OCI-LY7 (cell line): ENCODE measurements at regions not wholly inside any gene's neighbourhood (a gene's known extent, or its start where the extent isn't known, plus 50 kb on each side); places are given as distances from the start of the nearest gene placed in this dataset.

ENCODE experiments used
- BruUV-seq: library from RNA; stranded (reverse); fragments of 400-500 nt; replicated peaks from 2 replicates; lab custom pipeline; 2021; lab: Mats Ljungman, UMichigan
- CTCF ChIA-PET: fragments of 300-600 bp; sonication (Branson Sonifier 250); formaldehyde crosslinking; loops from one replicate; lab custom pipeline; 2022; ENCODE audit warnings: antibody characterized with exemption; ENCODE audit not compliant: unreplicated experiment; lab: Charles Lee
- POLR2A ChIA-PET: fragments of 300-600 bp; sonication (Branson Sonifier 250); formaldehyde crosslinking; loops from one replicate; lab custom pipeline; 2022; ENCODE audit warnings: antibody characterized with exemption; lab: Charles Lee
- DNase-seq: peaks from one replicate; pipeline ENCODE4 v3.0.0-alpha.2; 2015; ENCODE audit warnings: low spot score
- H2AFZ ChIP-seq: fragments of 200-600 bp; sonication (generic), shearing (Covaris generic); 2 replicates; pipeline ENCODE4 v1.6.1; 2014; ENCODE audit warnings: mild to moderate bottlenecking, antibody characterized with exemption, low read length, moderate library complexity
- H3K27ac ChIP-seq: fragments of 200-600 bp; sonication (generic); 2 replicates; pipeline ENCODE4 v1.5.1; 2014; ENCODE audit warnings: mixed run types, low read depth, mild to moderate bottlenecking, moderate library complexity, low read length, inconsistent platforms; ENCODE audit not compliant: poor library complexity, severe bottlenecking
- H3K36me3 ChIP-seq: fragments of 200-600 bp; sonication (generic); 2 replicates; pipeline ENCODE4 v1.6.1; 2014; ENCODE audit warnings: mild to moderate bottlenecking, antibody characterized with exemption, low read length, moderate library complexity, mixed read lengths; ENCODE audit not compliant: insufficient read depth
- H3K4me1 ChIP-seq: fragments of 200-600 bp; sonication (generic); 2 replicates; pipeline ENCODE4 v1.5.1; 2014; ENCODE audit warnings: mild to moderate bottlenecking, low read length; ENCODE audit not compliant: insufficient read depth, poor library complexity, severe bottlenecking
- H3K4me2 ChIP-seq: fragments of 200-600 bp; sonication (generic); 2 replicates; pipeline ENCODE4 v1.6.1; 2014; ENCODE audit warnings: mild to moderate bottlenecking, low read length
- H3K4me3 ChIP-seq: fragments of 200-600 bp; sonication (generic); 2 replicates; pipeline ENCODE4 v1.5.1; 2014; ENCODE audit warnings: mild to moderate bottlenecking, low read depth, low read length; ENCODE audit not compliant: poor library complexity, severe bottlenecking
- H3K79me2 ChIP-seq: fragments of 200-600 bp; sonication (generic); 2 replicates; pipeline ENCODE4 v1.6.1; 2016; ENCODE audit warnings: low read depth, mild to moderate bottlenecking, low read length, moderate library complexity, mixed read lengths; ENCODE audit not compliant: insufficient read depth
- H3K9me2 ChIP-seq: fragments of 200-600 bp; sonication (generic); 2 replicates; pipeline ENCODE4 v1.6.1; 2016; ENCODE audit warnings: mild to moderate bottlenecking, low read length, mixed read lengths; ENCODE audit not compliant: insufficient read depth
- H3K9me3 ChIP-seq: fragments of 200-600 bp; sonication (generic); 2 replicates; pipeline ENCODE4 v1.6.1; 2014; ENCODE audit warnings: mild to moderate bottlenecking, mixed run types, low read length, mixed read lengths
- H4K20me1 ChIP-seq: fragments of 200-600 bp; sonication (generic); 2 replicates; pipeline ENCODE4 v1.6.1; 2014; ENCODE audit warnings: mild to moderate bottlenecking, antibody characterized with exemption, low read length, moderate library complexity, mixed read lengths; ENCODE audit not compliant: insufficient read depth
- EZH2phosphoT487 ChIP-seq: fragments of 200-600 bp; sonication (generic); IDR thresholded peaks from 2 replicates; pipeline ENCODE4 v1.6.1; 2018; ENCODE audit warnings: low read depth, borderline replicate concordance, mild to moderate bottlenecking, mixed run types, antibody characterized with exemption, low read length, moderate library complexity, mixed read lengths
- intact Hi-C: fragments of 100-400 bp; cut with micrococcal nuclease; formaldehyde crosslinking; loops from one replicate; pipeline ENCODE4 v1.10.0; 2022; ENCODE audit not compliant: unreplicated experiment
- TF ChIP-seq, protein P1 (sequence below): fragments of 200-600 bp; sonication (generic); conservative IDR thresholded peaks from 2 replicates; pipeline ENCODE4 v1.5.1; 2014; ENCODE audit warnings: mild to moderate bottlenecking, antibody characterized with exemption, low read length, moderate library complexity, mixed read lengths

GRCh38 chr5:121701731-121702130 lies 150.0 kb upstream of the FTMT start:
- Histone ChIP-seq H4K20me1 (no peaks in the 10 kb centered on the region), H3K79me2 (no peaks in the 10 kb centered on the region), H3K27ac (no peak overlapping the region), H3K4me1 (no peaks in the 10 kb centered on the region), H3K4me2 (no peak overlapping the region), H3K36me3 (no peaks in the 10 kb centered on the region), H3K9me3 (no peaks in the 10 kb centered on the region), H3K4me3 (no peak overlapping the region), H3K9me2 (no peaks in the 10 kb centered on the region), H2AFZ (no peak overlapping the region)
- intact Hi-C loops: no loop called here
- POLR2A ChIA-PET: no interaction called here
- DNase-seq: no peak
- CTCF ChIA-PET: no interaction called here
- no TSS peak for BruUV-seq
- TF ChIP-seq, protein P1, sequence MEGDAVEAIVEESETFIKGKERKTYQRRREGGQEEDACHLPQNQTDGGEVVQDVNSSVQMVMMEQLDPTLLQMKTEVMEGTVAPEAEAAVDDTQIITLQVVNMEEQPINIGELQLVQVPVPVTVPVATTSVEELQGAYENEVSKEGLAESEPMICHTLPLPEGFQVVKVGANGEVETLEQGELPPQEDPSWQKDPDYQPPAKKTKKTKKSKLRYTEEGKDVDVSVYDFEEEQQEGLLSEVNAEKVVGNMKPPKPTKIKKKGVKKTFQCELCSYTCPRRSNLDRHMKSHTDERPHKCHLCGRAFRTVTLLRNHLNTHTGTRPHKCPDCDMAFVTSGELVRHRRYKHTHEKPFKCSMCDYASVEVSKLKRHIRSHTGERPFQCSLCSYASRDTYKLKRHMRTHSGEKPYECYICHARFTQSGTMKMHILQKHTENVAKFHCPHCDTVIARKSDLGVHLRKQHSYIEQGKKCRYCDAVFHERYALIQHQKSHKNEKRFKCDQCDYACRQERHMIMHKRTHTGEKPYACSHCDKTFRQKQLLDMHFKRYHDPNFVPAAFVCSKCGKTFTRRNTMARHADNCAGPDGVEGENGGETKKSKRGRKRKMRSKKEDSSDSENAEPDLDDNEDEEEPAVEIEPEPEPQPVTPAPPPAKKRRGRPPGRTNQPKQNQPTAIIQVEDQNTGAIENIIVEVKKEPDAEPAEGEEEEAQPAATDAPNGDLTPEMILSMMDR: no peak
- TF ChIP-seq EZH2phosphoT487: no peak

DNA sequence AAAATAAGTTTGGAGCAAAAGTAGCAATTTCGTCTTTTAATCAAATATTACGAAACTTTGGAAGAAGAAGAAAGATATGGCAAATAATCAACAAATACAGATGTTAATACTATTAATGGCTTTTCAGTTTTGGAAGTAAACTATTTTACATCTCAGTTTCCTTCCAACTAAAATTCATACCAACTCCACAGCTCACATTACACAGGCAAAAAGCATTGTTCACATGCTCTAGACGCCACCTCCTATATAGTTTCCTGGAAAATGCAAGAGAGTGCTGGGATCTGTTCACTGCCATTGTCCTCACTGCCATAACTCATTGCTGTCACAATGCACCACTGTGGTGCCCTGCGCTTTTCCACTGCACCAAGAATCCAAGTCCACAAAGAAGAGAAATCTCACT lies 149.0 kb upstream of the FTMT start:
- CTCF ChIA-PET: no interaction called here
- no peak for DNase-seq
- no peak overlapping the region for H2AFZ ChIP-seq
- no peak overlapping the region for H3K27ac ChIP-seq
- H3K36me3 ChIP-seq: no peaks in the 10 kb centered on the region
- no peaks in the 10 kb centered on the region for H3K9me2 ChIP-seq
- no peak overlapping the region for H3K4me3 ChIP-seq
- intact Hi-C loops: no loop called here
- TF ChIP-seq, protein P1: no peak
- no peak for TF ChIP-seq EZH2phosphoT487
- POLR2A ChIA-PET: interaction anchor here (0.6 kb wide), 1 partner anchor 73 kb away, joined by 3 read pairs; no protein-coding TSS in a partner anchor
- H4K20me1 ChIP-seq: no peaks in the 10 kb centered on the region
- H3K79me2 ChIP-seq: no peaks in the 10 kb centered on the region
- no peaks in the 10 kb centered on the region for H3K9me3 ChIP-seq
- H3K4me1 ChIP-seq: no peaks in the 10 kb centered on the region
- no TSS peak for BruUV-seq
- H3K4me2 ChIP-seq: no peak overlapping the region

DNA sequence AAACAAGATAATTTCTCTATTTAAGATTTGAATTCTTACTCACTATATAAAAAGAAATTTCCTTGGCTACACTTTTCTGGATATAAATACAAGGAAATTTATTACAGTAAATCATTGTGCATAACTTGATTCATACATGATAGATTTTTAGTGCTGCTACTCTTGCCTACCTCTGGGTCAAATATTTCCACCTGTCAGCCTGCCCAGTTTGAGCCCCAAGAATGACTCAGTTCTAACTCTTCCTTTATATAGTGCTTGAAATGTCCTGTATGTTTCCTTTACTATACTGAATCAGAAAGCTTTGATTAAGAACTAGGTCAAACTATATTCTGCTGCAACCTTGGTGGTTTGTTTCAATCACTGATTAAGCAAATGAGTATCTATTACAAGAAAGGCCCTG lies 147.4 kb upstream of the FTMT start:
- H3K9me2 ChIP-seq: no peaks in the 10 kb centered on the region
- no peak for DNase-seq
- H3K9me3 ChIP-seq: no peaks in the 10 kb centered on the region
- no peak overlapping the region for H3K4me3 ChIP-seq
- no peak overlapping the region for H2AFZ ChIP-seq
- ChIA-PET CTCF (no interaction called here), POLR2A (interaction anchor here (0.6 kb wide), 1 partner anchor 1533 kb away, joined by 3 read pairs; no protein-coding TSS in a partner anchor)
- TF ChIP-seq, protein P1: no peak
- no peak for TF ChIP-seq EZH2phosphoT487
- H3K27ac ChIP-seq: no peak overlapping the region
- H3K4me2 ChIP-seq: no peak overlapping the region
- intact Hi-C loops: no loop called here
- no TSS peak for BruUV-seq
- H3K4me1 ChIP-seq: no peaks in the 10 kb centered on the region
- no peaks in the 10 kb centered on the region for H4K20me1 ChIP-seq
- no peaks in the 10 kb centered on the region for H3K79me2 ChIP-seq
- no peaks in the 10 kb centered on the region for H3K36me3 ChIP-seq
